HG02798 (cell line): ENCODE measurements at regions not wholly inside any gene's neighbourhood (a gene's known extent, or its start where the extent isn't known, plus 50 kb on each side); places are given as distances from the start of the nearest gene placed in this dataset.

Experiments
- ATAC-seq: cut with Tn5 transposase; IDR thresholded peaks from one replicate; pipeline ENCODE4 v1.9.1; 2021; ENCODE audit warnings: mild to moderate bottlenecking; ENCODE audit not compliant: unreplicated experiment, poor library complexity

- ATAC-seq, result no peak
These were observed 145.1 kb upstream of the THRB start for GRCh38 chr3:24639481-24640329.

- ATAC-seq, result no peak
These were observed 145.8 kb upstream of the THRB start for GRCh38 chr3:24640330-24640877.

DNA sequence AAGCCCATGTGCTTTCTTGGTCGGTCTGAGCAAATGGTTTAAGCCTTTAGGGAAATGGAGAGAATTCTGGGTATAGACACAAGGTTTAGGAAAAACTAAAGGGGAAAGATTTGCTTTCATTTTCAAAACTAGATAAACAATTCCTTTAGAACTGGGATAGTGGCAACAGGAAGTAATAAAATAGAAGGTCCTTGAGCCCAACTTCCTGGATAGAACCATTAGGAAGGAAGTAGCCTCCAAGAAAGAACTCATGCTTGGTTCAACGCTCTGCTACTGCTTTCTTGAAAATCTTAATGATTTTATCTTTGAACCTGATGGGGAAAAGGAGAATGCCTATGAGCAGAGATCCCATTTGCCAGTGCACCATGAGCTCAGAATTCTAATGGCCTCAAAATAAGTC is 147.0 kb upstream of the THRB start:
- no peak for ATAC-seq

DNA sequence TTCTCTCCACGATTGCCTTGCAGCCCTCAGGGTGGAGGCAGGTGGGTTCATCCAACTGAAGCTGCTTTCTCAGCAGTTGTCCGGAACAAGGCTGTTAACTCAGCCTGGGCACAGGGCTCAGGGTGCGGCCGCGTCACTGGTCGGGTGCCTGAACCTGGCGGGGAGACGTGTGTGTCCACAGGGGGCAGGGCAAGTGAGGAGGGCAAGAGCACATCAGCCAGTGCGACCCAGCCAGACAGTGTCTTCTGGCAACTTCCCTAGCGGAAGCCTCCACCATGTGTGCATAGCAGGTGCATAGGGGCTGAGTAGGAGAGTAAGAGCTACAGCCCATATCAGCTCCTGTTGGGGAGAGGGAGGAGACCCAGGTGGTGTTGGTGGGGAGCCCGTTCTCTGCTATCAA is 150.4 kb upstream of the THRB start:
- ATAC-seq, result no peak

DNA sequence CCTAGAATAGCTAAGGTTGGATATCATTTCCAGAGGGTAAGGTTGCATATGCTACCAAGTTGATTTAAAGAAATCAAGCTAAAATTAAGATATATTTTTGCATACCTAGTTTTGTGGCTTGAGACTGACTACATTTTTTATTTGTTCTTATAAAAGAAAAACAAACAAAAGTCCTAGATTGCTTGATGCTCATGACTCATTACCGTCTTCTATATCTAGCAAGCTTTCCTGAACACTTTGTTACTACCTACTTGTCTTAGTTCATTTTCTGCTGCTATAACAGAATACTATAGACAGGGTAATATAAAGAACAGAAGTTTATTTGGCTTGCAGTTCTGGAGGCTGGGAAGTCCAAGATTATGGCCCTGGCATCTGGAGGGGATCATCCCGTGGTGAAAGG is 152.1 kb upstream of the THRB start:
- ATAC-seq, result no peak

GRCh38 chr3:24648063-24648462 is 153.4 kb upstream of the THRB start:
- ATAC-seq, result no peak

DNA sequence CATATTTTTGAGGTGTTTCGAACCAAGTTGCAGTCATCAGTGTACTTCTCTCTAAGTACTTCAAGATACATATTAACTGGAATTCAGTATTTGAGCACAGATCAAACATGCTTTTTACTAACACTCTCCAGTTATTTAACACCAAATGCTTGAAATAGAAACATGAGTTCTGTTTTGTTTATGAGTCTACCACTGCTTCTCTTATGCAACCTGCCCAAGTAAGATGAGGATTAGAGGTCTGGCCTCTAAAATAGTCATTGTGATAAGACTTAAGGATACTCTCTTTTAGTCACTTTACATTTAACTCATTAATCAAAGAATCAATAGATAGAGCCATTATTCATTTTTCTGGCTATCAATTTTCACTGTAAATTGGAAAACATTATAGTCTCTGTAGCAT is 156.2 kb upstream of the THRB start:
- no peak for ATAC-seq

DNA sequence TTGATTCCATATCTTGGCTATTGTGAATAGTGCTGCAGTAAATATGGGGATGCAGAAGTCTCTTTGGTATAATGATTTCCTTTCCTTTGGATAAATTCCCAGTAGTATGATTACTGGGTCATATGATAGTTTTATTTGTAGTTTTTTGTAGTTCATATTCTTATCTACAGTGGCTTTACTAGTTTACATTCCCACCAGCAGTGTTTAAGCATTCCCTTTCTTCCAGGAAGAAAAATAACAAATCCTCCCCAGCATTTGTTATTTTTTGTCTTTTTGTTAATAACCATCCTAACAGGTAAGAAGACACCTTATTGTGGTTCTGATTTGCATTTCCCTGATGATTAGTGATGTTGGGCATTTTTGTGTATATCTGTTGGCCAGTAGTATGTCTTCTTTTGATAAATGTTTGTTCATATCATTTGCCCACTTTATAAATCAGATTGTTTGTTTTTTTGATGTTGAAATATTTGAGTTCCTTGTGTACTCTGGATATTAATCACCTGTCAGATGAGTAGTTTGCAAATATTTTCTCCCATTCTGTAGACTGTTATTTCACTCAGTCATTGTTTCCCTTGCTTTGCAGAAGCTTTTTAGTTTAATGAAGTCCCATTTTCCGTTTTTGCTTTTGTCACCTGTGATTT is 163.3 kb upstream of the THRB start:
- ATAC-seq, result no peak

GRCh38 chr3:24661175-24661584 is 166.5 kb upstream of the THRB start:
- no peak for ATAC-seq

GRCh38 chr3:24662449-24663345 is 168.0 kb upstream of the THRB start:
- ATAC-seq, result no peak

DNA sequence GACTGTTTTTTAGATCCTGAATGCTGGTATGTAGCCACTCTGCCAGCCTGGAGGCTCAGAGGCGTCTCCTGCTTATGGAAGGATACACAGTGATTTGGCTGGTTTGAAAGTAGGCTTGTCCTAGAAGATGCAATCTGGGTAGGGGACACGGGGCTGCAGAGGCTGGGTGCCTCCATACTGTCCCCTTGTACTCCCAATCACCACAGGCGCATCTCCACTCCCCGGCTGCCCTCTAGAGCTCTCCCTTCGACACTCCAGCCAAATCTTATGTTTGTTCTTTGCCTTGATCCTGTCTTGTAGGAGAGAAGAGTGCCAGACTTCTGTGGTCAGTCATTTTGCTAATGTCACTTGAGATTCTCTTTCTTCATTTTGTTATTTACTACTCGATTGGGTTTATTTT is 168.8 kb upstream of the THRB start:
- ATAC-seq, result no peak

GRCh38 chr3:24668039-24668438 is 173.4 kb upstream of the THRB start:
- no peak for ATAC-seq

DNA sequence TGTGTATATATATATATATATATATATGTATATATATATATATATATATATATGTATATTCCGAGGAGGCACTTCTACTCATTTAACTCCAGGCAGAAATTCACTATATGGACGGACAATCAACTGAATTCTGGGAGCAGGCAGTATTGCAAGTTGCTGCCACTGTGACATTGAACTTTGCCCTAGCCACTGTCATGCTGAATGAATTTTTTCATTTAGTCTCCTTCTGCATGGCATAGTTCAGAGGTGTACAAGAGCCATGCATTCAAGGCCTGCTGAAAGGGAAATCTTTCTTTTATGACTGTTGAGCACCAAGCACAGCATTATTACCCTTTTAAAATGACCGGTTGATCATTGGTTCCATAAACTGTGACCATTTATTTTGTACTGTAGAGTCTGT is 176.2 kb upstream of the THRB start:
- ATAC-seq, result no peak

DNA sequence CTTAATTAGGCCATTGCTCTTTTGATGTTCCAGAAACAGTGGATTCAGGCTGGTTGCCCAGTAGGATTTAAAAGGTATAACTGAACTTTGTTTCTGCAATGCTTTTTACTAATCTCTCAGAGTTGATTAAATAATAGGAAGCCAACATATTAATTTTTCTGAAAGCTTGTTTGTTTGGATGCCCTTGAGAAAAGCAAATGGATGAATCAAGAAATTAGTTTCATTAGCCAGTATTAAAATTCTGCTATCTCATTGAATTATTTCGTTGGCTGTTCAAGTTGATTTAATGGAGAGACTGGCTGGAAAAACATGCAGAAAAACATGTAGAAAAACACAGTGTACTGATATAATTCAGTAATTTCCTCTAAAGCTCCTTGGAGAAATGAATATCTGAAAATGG is 178.9 kb upstream of the THRB start:
- ATAC-seq, result no peak

- ATAC-seq, result no peak
These were observed 179.6 kb upstream of the THRB start for GRCh38 chr3:24674261-24674660.

DNA sequence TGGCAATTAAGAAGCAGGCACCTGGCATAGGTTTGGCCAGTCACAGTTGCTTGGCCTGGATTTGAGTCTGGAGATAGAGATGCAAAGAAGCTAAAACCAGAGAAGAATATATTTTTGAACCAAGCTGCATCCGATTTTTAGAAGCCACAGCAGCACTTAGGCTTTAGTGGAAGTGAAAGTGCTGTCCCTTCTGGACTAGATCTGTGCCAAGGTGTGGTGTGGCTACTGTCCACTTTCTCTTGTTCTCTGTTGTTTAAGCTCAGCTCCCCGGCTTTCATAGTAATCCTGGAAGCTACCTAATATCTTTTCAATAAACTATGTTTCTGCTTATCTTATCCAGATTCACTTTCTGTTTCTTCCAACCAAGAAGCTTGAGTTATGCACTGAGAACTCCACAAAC is 183.4 kb upstream of the THRB start:
- no peak for ATAC-seq

DNA sequence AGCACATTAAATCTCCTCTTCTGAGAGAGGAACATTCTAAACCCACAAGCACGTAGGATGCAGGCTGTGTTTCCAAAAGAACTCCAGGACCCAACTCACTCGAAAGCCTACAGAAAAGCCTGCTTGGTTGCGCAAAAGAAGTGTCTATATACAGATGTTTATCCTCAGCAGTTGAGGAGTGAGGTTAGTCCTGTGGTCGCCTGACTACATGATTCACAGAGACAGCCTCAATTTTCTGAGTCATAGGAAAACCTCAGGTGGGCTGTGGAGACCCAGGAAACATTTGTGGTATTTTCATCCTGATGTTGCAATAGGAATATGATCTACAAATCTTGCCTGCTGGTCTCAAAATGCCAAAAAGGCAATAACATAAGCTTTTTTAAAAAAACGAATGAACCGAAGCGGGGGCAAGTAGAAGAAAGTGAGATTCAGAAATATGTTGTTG is 183.8 kb upstream of the THRB start:
- ATAC-seq, result no peak

DNA sequence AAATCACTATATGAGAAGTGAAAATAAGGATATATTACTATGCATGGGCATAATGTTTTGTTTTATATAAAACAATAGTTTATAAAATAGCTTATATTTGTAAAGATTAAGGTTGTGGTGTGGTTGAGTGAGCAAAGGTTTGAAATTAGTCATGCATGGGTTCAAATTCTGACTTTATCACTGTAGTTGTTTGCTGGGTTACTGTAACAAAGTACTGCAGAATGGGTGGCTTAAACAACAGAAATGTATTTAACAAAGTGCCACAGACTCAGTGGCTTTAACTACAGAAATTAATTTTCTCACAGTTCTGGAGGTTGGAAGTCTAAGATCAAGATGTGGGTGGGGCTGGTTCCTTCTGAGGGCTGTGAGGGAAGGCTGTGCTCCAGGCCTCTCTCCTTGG is 184.8 kb upstream of the THRB start:
- no peak for ATAC-seq

GRCh38 chr3:24680214-24680967 is 185.7 kb upstream of the THRB start:
- peak; percentile 90 for ATAC-seq

DNA sequence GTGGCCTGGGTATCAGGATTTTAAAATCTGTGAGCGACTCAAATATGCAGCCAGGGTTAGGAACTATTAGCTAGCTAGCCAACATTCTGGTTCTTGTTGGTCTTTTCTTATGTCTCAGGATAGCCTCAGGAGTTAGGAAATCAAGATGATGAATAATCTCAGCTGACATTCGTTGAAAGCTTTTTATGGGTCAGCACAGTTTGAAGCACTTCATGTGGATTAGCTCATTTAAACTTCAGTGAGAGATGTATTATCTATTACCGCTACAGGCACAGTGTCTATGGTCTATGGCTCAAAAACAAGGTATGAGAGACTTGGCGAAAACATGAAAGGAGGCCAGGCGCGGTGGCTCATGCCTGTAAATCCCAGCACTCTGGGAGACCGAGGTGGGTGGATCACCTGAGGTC is 187.5 kb upstream of the THRB start:
- ATAC-seq, result no peak
